ENCODE measurements at regions not wholly inside any gene's neighbourhood (a gene's known extent, or its start where the extent isn't known, plus 50 kb on each side); places are given as distances from the start of the nearest gene placed in this dataset.

DNA sequence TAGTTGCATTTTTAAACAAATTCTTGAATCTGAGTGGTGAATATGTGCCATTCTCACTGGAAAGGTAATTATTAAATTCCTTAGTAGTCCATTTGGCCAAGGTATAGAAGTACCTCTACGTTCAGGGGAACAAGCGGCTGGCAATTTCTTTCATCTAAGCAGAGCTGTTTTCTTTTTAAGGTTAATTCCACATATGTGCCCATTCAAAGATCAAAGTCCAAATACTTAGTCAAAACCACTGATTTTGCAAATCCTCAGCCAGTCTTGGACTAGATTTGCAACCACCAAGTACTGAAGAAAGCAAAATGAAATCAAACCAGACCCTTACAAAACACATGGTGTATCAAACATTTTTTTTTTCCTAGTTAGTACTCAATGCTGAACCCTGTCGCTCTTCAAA lies 68.7 kb upstream of the JDP2 start:
- TF ChIP-seq, protein P1, sequence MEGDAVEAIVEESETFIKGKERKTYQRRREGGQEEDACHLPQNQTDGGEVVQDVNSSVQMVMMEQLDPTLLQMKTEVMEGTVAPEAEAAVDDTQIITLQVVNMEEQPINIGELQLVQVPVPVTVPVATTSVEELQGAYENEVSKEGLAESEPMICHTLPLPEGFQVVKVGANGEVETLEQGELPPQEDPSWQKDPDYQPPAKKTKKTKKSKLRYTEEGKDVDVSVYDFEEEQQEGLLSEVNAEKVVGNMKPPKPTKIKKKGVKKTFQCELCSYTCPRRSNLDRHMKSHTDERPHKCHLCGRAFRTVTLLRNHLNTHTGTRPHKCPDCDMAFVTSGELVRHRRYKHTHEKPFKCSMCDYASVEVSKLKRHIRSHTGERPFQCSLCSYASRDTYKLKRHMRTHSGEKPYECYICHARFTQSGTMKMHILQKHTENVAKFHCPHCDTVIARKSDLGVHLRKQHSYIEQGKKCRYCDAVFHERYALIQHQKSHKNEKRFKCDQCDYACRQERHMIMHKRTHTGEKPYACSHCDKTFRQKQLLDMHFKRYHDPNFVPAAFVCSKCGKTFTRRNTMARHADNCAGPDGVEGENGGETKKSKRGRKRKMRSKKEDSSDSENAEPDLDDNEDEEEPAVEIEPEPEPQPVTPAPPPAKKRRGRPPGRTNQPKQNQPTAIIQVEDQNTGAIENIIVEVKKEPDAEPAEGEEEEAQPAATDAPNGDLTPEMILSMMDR (IDR thresholded peaks at IDR 0.05), result no peak
- TF ChIP-seq POLR2A (IDR thresholded peaks at IDR 0.05) (no peak), EP300 (IDR thresholded peaks at IDR 0.05) (no peak)

All from ovary (tissue), 3 donors.